A549 (cell line): ENCODE measurements at regions not wholly inside any gene's neighbourhood (a gene's known extent, or its start where the extent isn't known, plus 50 kb on each side); places are given as distances from the start of the nearest gene placed in this dataset.

ENCODE experiments used
- ATAC-seq, 2 experiments: fragments of 200-7000 bp in 1 of 2; fragments of >200 bp in 1 of 2; cut with Nextera tagmentation in 1 of 2; cut with Tn5 transposase in 1 of 2; 3 replicates each; pipeline versions ENCODE4 v1.8.0 to v1.9.1; 2018 to 2020; ENCODE audit warnings: mild to moderate bottlenecking in 1 of 2, moderate library complexity in 1 of 2
- CTCF ChIA-PET: fragments of 300-600 bp; sonication (Branson Sonifier 250); formaldehyde crosslinking; extraction: SDS; loops from one replicate; lab custom pipeline; 2021; ENCODE audit warnings: antibody characterized with exemption, inconsistent platforms; lab: Yijun Ruan, JAX
- POLR2A ChIA-PET: fragments of 350-600 bp; formaldehyde crosslinking; extraction: SDS; loops from one replicate; lab custom pipeline; 2021; ENCODE audit warnings: antibody characterized with exemption, inconsistent platforms; lab: Yijun Ruan, JAX
- DNase-seq, 2 experiments: peaks; one replicate each; pipeline versions ENCODE4 v3.0.0 to v3.0.0-alpha.2; 2011 to 2016; ENCODE audit warnings: low read depth in 1 of 2, low spot score in 1 of 2
- FAIRE-seq: peaks from 2 replicates; lab custom pipeline; 2011; peaks lifted over from hg19 to GRCh38; lab: Jason Lieb, UNC
- H3K27ac ChIP-seq, 2 experiments: fragments of >200 bp; sonication (Bioruptor Twin); formaldehyde crosslinking; 3 replicates each; pipeline ENCODE4 v1.5.1; 2016 to 2017
- H3K4me1 ChIP-seq: fragments of >200 bp; sonication (Bioruptor Twin); formaldehyde crosslinking; 3 replicates; pipeline ENCODE4 v1.6.1; 2016
- H3K4me2 ChIP-seq: fragments of >200 bp; sonication (Bioruptor Twin); formaldehyde crosslinking; 3 replicates; pipeline ENCODE4 v1.6.1; 2016
- H3K4me3 ChIP-seq: fragments of >200 bp; sonication (Bioruptor Twin); formaldehyde crosslinking; 3 replicates; pipeline ENCODE4 v1.5.1; 2016
- H3K9me3 ChIP-seq: fragments of >200 bp; sonication (Bioruptor Twin); formaldehyde crosslinking; 3 replicates; pipeline ENCODE4 v1.6.1; 2016
- CBX8 ChIP-seq: fragments of 200-600 bp; sonication (generic); IDR thresholded peaks from 2 replicates; pipeline ENCODE4 v1.6.1; 2016
- EHMT2 ChIP-seq: fragments of 200-600 bp; sonication (generic); IDR thresholded peaks from 2 replicates; pipeline ENCODE4 v1.6.1; 2016; ENCODE audit warnings: antibody characterized with exemption, low read depth, mild to moderate bottlenecking, moderate library complexity
- ESRRA ChIP-seq: fragments of 150-350 bp; IDR thresholded peaks from 2 replicates; pipeline ENCODE4 v1.6.1; 2014; ENCODE audit warnings: mild to moderate bottlenecking, low read length, borderline replicate concordance
- FOSL2 ChIP-seq, 2 experiments: fragments of 450-650 bp in 1 of 2; fragments of >200 bp in 1 of 2; sonication (Bioruptor Twin) in 1 of 2; formaldehyde crosslinking; IDR thresholded peaks; 2 replicates each; pipeline versions ENCODE4 v1.5.0 to v1.6.1; 2016 to 2020; ENCODE audit warnings: mild to moderate bottlenecking in 1 of 2, moderate library complexity in 1 of 2
- HES2 ChIP-seq: fragments of >200 bp; sonication (Bioruptor Twin); formaldehyde crosslinking; IDR thresholded peaks from 2 replicates; pipeline ENCODE4 v1.6.1; 2016
- HOXA7 ChIP-seq: fragments of 250-450 bp; sonication (Bioruptor Pico); IDR thresholded peaks from 2 replicates; pipeline ENCODE4 v1.5.0; 2020; ENCODE audit warnings: mild to moderate bottlenecking, moderate library complexity
- HOXB5 ChIP-seq: fragments of 250-450 bp; sonication (Bioruptor Pico); IDR thresholded peaks from 2 replicates; pipeline ENCODE4 v1.5.0; 2020; ENCODE audit warnings: mild to moderate bottlenecking, moderate library complexity
- JUN ChIP-seq, 2 experiments: fragments of >200 bp; sonication (Bioruptor Twin); formaldehyde crosslinking; IDR thresholded peaks; 2 replicates in 1 of 2; 3 replicates in 1 of 2; pipeline ENCODE4 v1.6.1; 2016 to 2017
- KDM1A ChIP-seq: fragments of 200-600 bp; sonication (generic); IDR thresholded peaks from 2 replicates; pipeline ENCODE4 v1.6.1; 2016; ENCODE audit warnings: low read depth, mild to moderate bottlenecking
- MAFK ChIP-seq: fragments of 450-650 bp; IDR thresholded peaks from 2 replicates; pipeline ENCODE4 v1.6.1; 2014; ENCODE audit not compliant: partially characterized antibody
- NFE2L2 ChIP-seq: fragments of 150-350 bp; conservative IDR thresholded peaks from 2 replicates; pipeline ENCODE4 v1.6.1; 2014; ENCODE audit warnings: low read length
- NPAS2 ChIP-seq: fragments of 250-450 bp; sonication (Bioruptor Pico); IDR thresholded peaks from 2 replicates; pipeline ENCODE4 v1.8.0; 2022; ENCODE audit warnings: mild to moderate bottlenecking, moderate library complexity, borderline replicate concordance
- NR3C1 ChIP-seq: fragments of >200 bp; sonication (Bioruptor Twin); formaldehyde crosslinking; IDR thresholded peaks from 3 replicates; pipeline ENCODE4 v1.6.1; 2017
- POLR2A ChIP-seq: IDR thresholded peaks from 2 replicates; pipeline ENCODE4 v1.6.1; 2012; ENCODE audit warnings: mild to moderate bottlenecking, low read length
- RARB ChIP-seq: fragments of 250-450 bp; sonication (Bioruptor Pico); IDR thresholded peaks from 2 replicates; pipeline ENCODE4 v1.8.0; 2021; ENCODE audit warnings: mild to moderate bottlenecking, moderate library complexity
- RCOR1 ChIP-seq: fragments of 150-350 bp; IDR thresholded peaks from 2 replicates; pipeline ENCODE4 v1.6.1; 2014; ENCODE audit warnings: antibody characterized with exemption, low read length, low read depth
- REST ChIP-seq: fragments of 200-600 bp; sonication (generic); IDR thresholded peaks from 2 replicates; pipeline ENCODE4 v1.6.1; 2016; ENCODE audit warnings: antibody characterized with exemption, mild to moderate bottlenecking, moderate library complexity
- SMC3 ChIP-seq: fragments of >200 bp; sonication (Bioruptor Twin); formaldehyde crosslinking; IDR thresholded peaks from 3 replicates; pipeline ENCODE4 v1.6.1; 2018; ENCODE audit warnings: inconsistent platforms
- SREBF2 ChIP-seq: fragments of 450-650 bp; IDR thresholded peaks from 2 replicates; pipeline ENCODE4 v1.6.1; 2014; ENCODE audit warnings: mild to moderate bottlenecking, moderate library complexity
- TFCP2L1 ChIP-seq: fragments of 250-450 bp; sonication (Bioruptor Pico); IDR thresholded peaks from 2 replicates; pipeline ENCODE4 v1.5.0; 2021; ENCODE audit warnings: mild to moderate bottlenecking
- TP53 ChIP-seq: fragments of 250-450 bp; sonication (Bioruptor Pico); IDR thresholded peaks from 2 replicates; pipeline ENCODE4 v1.5.0; 2021; ENCODE audit warnings: mild to moderate bottlenecking, moderate library complexity
- USF2 ChIP-seq: fragments of 450-650 bp; IDR thresholded peaks from 2 replicates; pipeline ENCODE4 v1.6.1; 2014; ENCODE audit warnings: antibody characterized with exemption
- ZFP36 ChIP-seq: fragments of 450-650 bp; IDR thresholded peaks from 2 replicates; pipeline ENCODE4 v1.6.1; 2014; ENCODE audit warnings: borderline replicate concordance; ENCODE audit not compliant: partially characterized antibody
- ZNF302 ChIP-seq: fragments of 250-450 bp; sonication (Bioruptor Pico); IDR thresholded peaks from 2 replicates; pipeline ENCODE4 v1.9.0; 2021; ENCODE audit warnings: inconsistent platforms, mild to moderate bottlenecking, moderate library complexity
- ZSCAN20 ChIP-seq: fragments of 250-450 bp; sonication (Bioruptor Pico); IDR thresholded peaks from 2 replicates; pipeline ENCODE4 v1.8.0; 2022; ENCODE audit warnings: mild to moderate bottlenecking, moderate library complexity
- WGBS: methylation state at CpG from one replicate; pipeline ENCODE4 v1.1.6; 2017; ENCODE audit errors: missing lambda C conversion rate; 5-methylcytosine and 5-hydroxymethylcytosine counted together
- TF ChIP-seq, protein P1 (sequence below): fragments of 250-450 bp; sonication (Bioruptor Pico); IDR thresholded peaks from 2 replicates; pipeline ENCODE4 v1.5.0; 2020; ENCODE audit warnings: low read depth, mild to moderate bottlenecking, moderate library complexity
- TF ChIP-seq, protein P2 (sequence below): IDR thresholded peaks from 2 replicates; pipeline ENCODE4 v1.6.1; 2012

- H3K4me3 ChIP-seq, result no peak overlapping the region
- no peak overlapping the region for H3K27ac ChIP-seq
- peaks cover 14% of the 10 kb centered on the region; the same call in 2 of the 3 replicates for H3K9me3 ChIP-seq
- 3% methylated on average over 2 of the region's 2 CpGs for WGBS
- TF ChIP-seq HOXA7, result no peak
- no peak for TF ChIP-seq POLR2A
- TF ChIP-seq JUN (IDR thresholded peaks at IDR 0.05), result no peak
- TF ChIP-seq HES2, result no peak
- no peak for TF ChIP-seq TFCP2L1 (CRISPR knock-in tag)
- no peak for TF ChIP-seq ESRRA
- no peak for TF ChIP-seq SMC3
- no peak for TF ChIP-seq MAFK
- TF ChIP-seq, protein P1, sequence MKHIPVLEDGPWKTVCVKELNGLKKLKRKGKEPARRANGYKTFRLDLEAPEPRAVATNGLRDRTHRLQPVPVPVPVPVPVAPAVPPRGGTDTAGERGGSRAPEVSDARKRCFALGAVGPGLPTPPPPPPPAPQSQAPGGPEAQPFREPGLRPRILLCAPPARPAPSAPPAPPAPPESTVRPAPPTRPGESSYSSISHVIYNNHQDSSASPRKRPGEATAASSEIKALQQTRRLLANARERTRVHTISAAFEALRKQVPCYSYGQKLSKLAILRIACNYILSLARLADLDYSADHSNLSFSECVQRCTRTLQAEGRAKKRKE, result no peak
- TF ChIP-seq FOSL2 (IDR thresholded peaks at IDR 0.05), result no peak
- no peak for TF ChIP-seq FOSL2 (CRISPR knock-in tag; IDR thresholded peaks at IDR 0.05)
- no peak for TF ChIP-seq HOXB5 (CRISPR knock-in tag)
- TF ChIP-seq REST, result no peak
- TF ChIP-seq ZSCAN20, result no peak
- no peak for TF ChIP-seq RCOR1
- no peak for TF ChIP-seq CBX8
- TF ChIP-seq RARB, result no peak
- TF ChIP-seq, all 56 proteins: peak for 0
- DNase-seq, result no peak
- no peak for FAIRE-seq
- ATAC-seq, result no peak
- ChIA-PET CTCF (interaction anchor here (1.6 kb wide), 1 partner anchor 542 kb away, joined by 4 read pairs; no protein-coding TSS in a partner anchor), POLR2A (no interaction called here)
- Histone ChIP-seq H3K4me2 (no peak overlapping the region), H3K4me1 (no peaks in the 10 kb centered on the region)
Observed at GRCh38 chr2:67108231-67108630, 288.9 kb upstream of the ETAA1 start.

DNA sequence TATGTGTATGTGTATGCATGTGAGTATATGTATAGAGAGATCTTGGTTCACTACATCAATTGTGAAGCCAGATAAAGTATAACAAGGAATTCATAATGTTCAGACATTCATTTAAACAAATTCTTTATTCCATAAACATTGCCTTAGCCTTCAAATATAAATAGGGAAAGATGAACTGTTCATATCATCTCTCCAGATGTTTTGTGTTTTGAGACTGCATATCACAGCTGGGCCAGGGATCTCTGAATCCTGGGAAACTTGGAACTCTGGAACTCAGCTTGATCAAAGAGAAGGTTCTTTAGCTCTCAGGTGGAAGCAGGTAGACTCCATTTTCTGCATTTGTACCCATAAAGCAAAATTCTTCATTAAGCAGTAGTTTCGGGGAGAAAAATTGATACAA, 272.6 kb upstream of the ETAA1 start:
- WGBS, result 23% methylated on average over 1 of the region's 1 CpG
- FAIRE-seq (no peak), DNase-seq (no peak), ATAC-seq (no peak)
- ChIA-PET CTCF (interaction anchor here (0.6 kb wide), 1 partner anchor 966 kb away, joined by 3 read pairs; no protein-coding TSS in a partner anchor), POLR2A (no interaction called here)
- Histone ChIP-seq H3K4me2 (no peak overlapping the region), H3K4me1 (no peaks in the 10 kb centered on the region), H3K9me3 (no peaks in the 10 kb centered on the region), H3K4me3 (no peak overlapping the region), H3K27ac (no peak overlapping the region)
- TF ChIP-seq KDM1A, result no peak
- no peak for TF ChIP-seq CBX8
- no peak for TF ChIP-seq SREBF2
- TF ChIP-seq NR3C1, result no peak
- TF ChIP-seq TP53 (CRISPR knock-in tag), result no peak
- TF ChIP-seq EHMT2, result no peak
- no peak for TF ChIP-seq NFE2L2
- TF ChIP-seq ZNF302, result no peak
- TF ChIP-seq, protein P2, sequence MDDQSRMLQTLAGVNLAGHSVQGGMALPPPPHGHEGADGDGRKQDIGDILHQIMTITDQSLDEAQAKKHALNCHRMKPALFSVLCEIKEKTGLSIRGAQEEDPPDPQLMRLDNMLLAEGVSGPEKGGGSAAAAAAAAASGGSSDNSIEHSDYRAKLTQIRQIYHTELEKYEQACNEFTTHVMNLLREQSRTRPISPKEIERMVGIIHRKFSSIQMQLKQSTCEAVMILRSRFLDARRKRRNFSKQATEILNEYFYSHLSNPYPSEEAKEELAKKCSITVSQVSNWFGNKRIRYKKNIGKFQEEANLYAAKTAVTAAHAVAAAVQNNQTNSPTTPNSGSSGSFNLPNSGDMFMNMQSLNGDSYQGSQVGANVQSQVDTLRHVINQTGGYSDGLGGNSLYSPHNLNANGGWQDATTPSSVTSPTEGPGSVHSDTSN, result no peak
- TF ChIP-seq USF2, result no peak
- no peak for TF ChIP-seq REST
- TF ChIP-seq ZFP36, result no peak
- TF ChIP-seq HOXA7, result no peak
- TF ChIP-seq NPAS2 (CRISPR knock-in tag), result no peak
- TF ChIP-seq, protein P1, result no peak
